Esophagus mucosa (tissue), 1 donor: ENCODE measurements at regions not wholly inside any gene's neighbourhood (a gene's known extent, or its start where the extent isn't known, plus 50 kb on each side); places are given as distances from the start of the nearest gene placed in this dataset.

ENCODE experiments used
- ATAC-seq: fragments of 200-7000 bp; cut with Tn5 transposase; one replicate; pipeline ENCODE4 v1.9.1; 2020
- donor health status: DM: yes; HTN: yes; CAD: no.

DNA sequence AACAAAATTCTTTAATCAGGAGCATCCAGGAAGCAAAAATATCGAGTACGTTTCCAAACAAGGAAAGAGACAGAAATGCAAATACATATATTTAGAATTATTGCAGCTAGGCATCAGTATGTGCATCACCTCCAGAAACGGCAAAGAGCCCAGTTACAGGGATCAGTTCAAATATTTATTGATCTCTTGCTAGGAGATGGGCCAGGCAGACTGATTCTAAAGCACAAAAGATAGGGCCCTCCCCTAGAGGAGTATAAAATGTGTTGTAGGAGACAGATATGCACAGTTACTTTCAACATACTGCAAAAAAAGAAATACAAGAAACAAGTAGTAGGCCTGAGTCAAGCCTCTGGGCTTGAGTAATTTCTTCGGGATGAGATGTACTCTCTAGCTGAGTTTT, 80.7 kb upstream of the NHSL1 start:
- ATAC-seq, result no peak

DNA sequence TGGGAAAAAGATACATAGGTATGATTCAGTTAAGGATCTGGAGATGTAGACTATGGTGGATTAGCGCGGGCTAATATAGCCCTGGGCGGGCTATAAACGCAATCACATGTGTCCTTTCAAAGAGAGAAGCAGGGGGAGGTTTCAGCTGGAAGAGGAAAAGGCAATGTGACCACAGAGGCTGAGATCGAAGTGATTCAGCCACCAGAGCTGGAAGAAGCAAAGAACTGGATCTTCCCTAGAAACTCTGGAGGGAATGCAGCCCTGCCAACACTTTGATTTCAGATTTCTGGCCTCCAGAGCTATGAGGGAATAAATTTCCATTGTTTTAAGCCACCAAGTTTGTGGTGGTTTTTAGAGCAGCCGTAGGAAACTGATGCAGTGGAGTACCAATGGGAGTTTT, 81.5 kb upstream of the NHSL1 start:
- no peak for ATAC-seq

DNA sequence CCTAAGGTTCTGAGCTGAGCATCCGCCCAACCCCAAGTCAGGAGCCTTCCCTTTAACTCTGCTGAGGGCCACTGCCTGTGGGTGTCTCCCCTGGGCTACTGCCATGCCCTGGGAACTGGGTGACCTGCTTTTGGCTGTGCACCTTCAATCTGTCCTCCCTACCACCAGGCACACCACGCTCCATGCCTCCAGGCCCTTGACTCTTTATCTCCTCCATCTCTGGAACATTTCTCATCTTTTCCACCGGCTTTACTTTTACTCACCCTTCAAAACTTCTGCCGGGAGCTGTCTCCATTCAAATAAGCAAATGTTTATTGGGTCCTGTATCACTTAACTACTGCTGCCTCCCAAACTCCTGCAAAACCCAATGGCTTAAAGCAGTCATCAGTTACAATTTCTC, 83.3 kb upstream of the NHSL1 start:
- ATAC-seq, result no peak

DNA sequence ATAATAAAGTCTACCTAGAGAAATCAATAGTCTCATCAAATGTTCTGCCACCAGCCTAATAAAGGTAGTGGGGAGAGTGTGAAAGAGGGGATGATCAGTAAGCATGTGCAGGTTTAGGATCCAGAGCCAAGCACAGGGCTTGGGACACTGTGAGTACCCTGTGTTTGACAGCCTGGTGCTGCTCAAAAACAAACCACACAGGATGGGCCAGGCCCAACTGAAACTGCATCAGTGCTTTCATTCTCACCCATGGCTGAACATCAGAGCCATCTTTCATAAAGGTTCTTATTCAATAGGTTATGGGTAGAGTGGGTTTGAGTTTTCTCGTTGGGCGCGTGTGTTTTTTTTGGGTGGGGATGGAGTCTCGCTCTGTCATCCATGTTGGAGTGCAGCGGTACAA, 87.3 kb upstream of the NHSL1 start:
- ATAC-seq, result no peak

DNA sequence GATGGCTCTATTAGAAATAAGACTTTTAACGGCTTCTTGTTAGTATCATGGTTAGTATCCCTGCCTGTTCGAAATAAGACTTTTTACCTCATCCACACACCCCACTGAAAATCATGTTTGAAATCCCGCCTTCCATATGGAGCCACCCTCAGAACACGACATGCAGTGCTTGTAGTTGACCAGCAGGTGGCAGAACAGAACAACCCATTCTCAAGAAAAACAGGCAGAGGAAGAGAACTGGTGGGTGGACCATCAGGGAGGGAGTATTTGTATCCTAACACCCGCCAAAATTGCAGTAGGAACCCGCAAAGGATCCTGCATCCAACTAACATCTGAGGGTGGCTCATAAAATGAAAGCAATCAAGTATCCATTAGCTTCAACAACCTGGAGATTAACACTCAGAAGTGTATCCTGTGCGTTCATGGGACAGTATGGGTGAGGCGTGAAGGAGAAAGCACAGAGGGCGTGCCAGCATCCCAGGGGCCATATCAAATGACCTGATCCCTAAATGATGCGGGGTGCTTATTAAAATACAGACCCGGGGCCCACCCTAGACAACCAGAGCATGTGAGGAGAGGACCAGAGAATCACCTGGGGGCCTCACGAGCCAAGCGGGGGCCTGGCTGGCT, 89.6 kb upstream of the NHSL1 start:
- peak; percentile 68 for ATAC-seq

DNA sequence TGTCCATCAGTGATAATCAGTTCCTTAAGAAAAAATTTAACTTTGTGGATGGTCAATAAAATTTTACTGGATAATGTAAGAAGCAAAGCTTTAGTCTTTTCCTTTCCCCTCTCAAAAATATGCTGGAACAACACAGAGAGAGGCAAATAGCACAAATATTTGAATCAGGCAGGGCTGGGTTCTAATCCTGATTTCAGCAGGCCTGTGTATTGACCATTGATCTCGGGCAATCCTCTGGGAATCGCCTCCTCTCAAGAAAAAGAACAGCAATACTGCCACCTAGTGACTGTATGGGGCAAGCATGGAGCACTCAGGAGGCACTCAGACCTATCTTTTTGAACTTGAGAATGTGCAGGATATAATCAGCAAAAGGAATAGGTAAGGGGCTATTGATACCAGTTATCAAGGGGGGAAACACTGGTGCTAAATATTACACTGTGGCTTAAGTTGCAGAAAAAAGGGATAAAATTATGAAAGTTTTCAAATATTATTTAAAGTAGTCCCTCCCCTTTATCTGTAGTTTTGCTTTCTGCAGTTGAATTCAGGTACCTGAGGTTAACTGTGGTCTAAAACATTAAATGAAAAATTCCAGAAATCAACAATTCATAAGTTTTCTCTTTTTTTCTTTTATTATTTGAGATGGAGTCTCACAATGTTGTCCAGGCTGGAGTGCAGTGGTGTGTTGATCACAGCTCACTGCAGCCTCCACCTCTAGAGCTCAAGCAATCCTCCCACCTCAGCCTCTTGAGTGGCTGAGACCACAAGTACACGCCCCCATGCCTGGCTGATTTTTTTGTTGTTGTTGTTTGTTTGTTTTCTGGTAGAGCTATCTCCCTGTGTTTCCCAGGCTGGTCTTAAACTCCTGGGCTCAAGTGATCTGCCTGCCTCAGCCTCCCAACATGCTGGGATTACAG, 91.8 kb upstream of the NHSL1 start:
- peak; percentile 31 for ATAC-seq

DNA sequence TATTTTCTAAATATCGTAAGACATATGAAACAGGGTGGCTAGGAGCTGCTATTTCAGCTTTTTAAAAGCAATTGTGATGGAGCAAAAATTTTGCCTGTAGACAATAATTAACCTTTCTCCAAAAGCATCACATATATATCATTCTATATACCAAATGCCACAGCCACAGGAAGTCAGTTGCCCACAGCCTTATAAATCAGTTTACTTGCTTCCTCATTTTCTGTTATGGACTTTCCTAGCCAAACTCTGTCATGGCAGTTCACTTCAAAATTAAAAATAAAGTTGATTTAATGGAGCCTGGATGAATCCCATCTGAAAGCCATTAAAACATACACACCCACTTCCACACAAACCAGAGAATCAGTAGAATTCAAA, 93.4 kb upstream of the NHSL1 start:
- ATAC-seq, result no peak

DNA sequence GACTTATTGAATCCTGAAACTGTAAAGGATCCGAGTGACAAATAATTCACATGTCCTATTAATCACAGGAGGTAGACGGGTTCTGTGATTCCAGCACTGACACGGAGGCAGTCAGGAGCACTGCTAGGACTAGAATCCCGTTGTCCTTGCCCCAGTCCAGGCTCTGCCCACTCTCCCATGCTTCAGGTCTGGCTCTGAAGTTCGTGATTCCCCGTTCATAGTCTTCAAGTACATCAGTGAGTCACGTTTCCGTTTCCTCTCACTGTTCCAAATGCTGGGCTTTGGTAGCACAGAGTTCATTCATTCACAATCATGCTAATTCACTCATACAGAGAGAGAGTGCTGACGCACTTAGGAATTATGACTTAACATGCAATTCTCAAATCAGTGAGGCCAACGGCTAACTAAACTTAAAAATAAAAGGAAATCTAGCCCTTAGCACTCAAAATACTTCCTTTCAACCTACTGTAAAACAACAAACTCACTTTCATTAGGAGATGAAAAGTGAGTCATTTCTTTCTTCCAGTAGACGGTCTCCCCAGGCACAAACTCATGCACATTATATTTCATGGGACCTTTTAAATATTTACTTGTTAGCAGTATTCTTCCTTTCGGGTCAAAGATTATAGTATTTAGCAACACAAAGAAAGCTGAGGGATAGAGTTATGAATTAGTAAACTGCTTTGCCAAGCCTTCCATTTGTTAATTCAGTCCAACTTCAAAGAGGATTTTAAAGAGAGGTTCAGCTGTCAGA, 94.0 kb upstream of the NHSL1 start:
- peak; percentile 90 for ATAC-seq

DNA sequence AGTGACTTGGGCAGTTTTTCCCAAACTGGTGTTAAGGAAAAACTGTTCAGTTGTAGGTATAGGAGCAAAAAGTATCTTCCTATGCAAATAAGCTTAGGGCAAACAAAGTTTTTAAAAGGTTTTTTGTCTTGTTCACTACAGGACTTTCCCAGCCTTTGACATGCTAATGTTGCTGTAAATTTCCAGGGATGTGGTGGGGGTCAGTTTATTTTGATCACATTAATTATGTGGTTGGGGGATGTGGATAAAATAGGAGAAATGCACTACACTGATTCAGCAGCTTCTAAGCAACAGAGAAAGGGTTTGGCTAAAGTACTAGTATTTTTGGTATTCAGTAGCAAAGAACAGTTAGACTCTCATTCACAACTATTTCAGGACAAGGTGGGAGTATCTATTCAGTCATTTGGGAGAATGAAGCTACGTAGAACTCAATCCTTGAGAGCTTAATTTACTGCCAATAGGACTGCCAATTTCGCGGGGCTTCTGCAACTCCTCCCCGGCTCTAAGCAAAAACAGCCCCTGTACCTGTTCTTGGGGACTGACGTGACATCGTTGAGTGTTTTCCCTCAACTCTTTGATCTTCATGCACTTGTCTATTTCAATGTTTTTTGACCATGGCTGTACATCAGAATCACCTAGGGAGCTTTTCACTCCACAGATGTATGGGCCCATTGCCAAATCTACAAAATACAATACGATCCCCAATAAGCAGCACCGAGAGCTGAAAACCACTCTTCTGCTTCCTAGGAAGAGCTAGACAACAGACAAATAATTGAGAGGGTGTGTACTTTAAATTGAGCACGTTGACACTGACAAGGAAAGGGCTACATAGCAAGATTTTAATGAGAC, 94.8 kb upstream of the NHSL1 start:
- ATAC-seq, result no peak

DNA sequence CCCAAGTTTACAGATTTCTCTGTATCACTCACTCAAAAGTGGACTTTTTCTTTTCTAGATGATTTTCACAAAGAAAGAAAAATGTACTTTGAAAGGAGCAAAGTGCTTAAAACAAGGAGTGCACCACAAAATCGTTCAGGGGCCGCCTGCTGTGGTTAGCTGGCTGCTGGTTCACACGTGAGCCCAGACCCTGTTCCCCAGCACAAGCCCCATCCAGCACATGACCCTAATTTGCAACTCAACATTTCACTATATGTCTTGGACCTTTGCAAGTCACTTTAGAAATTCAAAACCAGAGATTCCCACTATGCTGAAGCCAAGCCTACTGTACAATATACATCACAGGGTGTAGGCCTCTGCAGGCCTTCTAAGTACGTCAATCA, 95.5 kb upstream of the NHSL1 start:
- ATAC-seq, result no peak

DNA sequence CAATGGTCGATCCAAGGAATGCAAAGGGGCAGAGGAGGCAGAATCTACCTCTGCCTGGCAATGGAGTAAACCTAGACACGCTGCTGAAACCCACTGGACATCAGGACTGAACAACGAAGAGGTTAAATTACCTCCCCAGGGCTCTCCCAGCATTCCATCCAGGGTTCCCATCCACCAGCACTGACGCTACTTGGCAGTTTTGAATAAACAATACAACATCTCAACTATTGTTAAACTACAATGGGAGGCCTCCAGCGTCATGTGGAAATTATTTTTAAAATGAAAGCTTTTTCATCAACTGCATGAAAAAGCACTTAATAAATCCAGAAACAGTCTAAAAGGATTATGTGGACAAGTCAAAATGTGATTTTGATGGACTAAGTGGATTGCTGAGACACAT, 96.8 kb upstream of the NHSL1 start:
- ATAC-seq, result no peak

DNA sequence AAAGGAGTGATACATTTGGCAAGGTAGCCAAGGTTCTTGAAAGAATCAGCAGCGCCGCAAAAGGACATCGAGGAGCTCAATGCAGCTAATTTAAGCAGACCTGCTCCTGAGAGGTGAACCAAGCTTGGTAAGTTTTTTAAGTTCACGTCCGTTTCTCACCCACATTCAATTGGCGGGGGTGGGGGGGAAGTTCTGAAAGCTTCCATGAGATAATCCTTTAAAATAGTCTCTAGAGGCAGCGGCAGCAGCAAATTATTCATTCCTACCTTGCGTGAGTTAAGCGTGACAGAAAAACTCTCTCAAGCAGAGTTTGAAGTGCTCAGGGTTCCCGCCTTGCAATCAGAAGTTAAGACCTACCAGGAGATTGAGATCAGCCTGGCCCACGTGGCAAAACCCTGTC, 97.3 kb upstream of the NHSL1 start:
- ATAC-seq, result no peak

DNA sequence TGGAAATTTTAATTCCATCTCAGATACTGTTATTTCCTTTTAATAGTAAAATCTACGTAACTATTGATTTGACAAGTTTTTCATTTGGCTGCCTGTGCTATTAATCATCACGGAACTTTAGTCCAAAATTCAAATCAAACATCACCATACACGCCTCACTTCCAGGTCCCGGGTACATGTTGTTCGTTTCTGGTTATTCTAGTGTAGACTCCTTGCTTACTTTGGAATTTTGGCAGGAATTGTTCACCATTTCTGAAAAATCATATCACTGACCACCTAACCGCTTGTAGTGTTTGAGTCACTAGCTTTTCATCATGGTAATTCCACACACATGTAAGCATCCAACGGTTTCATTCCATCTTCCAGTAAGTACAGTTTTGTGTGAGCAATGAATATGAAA, 98.0 kb upstream of the NHSL1 start:
- ATAC-seq, result no peak

DNA sequence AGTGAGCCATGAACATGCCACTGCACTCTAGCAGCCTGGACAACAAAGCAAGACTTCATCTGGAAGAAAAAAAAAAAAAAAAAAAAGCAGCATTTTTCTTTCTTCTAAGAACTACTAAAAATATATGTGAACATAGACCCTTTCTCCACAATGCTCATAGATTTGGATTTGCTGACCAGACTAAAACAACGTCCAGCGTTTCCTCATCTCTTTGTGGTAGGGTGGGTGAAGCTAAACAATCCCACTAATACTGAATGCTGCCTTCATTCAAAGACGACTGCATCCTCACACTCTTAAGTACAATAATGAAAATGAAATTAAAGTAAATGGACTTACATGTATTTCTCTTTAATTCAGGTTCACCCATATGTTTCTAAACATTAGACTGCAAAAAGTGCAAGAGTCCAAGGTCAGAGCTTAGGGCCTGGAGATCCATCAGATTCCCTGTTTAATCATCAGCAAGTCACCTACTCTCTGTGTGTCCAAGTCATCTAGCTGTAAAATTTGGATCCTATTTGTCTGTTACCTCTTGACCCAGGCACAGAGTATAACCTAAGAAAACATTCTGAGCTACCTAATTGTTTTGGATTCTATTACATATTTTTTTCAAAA, 99.4 kb upstream of the NHSL1 start:
- no peak for ATAC-seq

DNA sequence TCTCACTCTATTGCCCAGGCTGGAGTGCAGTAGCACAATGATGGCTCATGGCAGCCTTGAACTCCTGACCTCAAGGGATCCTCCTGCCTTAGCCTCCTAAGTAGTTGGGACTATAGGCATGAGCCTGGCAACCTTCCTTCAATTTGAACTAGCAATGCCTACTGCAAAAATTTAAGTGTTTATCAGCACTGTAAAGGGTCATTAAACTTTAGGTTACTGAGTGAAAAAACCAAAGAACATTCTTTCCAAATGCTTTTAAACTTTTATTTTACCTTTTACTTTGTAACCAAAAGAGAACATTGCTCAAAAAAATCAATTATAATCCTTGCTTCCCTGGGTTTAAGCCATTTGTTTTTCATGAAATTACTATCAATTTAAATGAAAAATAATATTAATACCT, 101.0 kb upstream of the NHSL1 start:
- ATAC-seq, result no peak

DNA sequence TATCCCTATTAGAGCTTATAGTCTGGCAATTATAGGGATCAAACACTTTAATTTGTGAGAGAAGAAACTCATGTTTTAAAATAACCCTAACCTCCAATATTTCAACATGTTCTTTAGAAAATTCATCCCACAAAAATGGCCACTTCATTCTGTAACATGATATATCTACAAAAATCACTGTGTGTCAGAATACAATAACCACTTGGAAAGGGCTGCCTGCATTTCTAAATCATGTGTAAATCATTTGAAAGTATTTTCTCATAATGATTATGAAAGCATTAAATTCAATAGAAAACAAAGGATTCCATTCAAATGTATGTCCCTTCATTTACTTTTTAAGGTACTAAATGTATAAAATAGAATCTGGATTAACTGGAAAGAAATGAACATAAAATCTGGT, 101.4 kb upstream of the NHSL1 start:
- no peak for ATAC-seq

DNA sequence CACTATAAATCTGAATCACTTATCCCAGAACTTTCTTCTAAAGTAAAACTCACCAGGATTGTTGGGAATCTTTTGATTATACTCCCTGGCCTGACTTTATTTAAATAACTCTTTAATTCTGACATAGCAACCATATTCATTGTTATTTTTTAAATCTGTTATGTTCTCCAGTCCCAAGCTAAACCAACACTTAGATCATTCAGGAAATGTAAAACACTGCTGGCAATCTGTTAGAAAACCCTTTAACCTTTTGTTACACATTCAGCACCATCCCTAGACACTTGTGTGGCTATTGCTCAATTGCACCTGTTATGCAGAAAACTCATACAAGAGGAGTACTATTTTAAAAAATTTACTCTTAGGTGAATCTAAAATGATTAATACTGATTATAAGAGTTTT, 101.8 kb upstream of the NHSL1 start:
- no peak for ATAC-seq

DNA sequence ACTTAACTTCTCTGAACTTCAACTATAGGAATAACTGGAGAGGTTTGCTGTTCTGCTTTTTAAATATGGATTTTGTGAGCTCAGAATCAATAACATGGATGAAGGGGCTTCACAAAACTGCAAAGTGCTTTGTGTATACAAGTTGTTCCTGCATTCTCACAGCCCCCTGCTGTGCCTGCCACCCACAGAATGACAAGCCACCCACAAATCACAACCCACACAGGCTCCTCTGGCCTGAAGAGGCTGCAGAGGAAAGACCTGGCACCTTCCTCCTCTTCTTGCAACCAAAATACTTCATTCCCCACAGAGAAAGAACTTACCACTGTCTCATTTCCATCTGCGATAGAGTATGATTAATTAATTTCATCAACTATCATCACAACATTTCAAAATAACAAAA, 106.7 kb upstream of the NHSL1 start:
- no peak for ATAC-seq

DNA sequence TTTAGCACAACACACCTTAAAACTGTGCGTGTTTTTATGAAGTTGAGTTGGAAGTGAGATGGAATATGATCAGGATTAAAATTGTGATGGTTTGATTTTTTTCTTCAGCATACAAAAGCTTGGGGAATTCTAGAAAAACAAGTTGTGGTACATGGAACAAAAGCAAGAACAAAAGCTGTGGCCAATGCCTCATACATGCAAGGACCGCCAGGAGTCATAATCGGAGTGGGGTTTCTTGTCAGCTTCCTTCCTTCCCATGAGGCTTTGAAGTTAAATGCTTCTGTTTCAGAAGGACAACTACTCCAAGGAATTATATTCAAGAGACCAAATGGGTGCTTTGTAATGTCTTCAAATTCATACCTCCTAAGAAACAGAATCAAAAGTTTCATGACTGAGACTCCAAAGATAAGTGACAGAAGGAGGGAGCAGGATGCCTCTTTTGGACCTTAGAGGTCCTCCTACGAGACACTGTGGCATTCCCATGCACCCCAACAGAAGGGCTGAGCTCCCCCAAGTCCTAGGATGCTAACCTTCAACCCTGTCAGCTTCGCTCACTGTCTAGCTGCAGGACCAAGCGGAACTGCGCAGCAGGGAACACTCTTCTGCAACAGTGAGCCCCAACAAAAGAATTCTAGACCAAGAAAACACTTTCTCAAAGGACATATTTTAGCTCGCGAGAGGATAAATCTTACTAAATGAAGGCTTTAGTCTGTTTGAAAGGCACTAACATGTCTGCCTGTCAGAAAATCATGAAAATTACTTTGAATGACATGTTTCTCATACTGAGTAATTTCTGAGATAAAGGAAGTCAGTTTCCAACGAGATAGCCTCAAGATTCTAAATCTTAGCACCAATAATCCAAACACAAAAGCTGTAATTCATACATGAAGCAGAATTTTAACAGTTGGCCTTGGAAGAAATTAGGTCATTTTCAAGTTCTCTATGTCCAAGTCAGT, 108.5 kb upstream of the NHSL1 start:
- ATAC-seq, result no peak

DNA sequence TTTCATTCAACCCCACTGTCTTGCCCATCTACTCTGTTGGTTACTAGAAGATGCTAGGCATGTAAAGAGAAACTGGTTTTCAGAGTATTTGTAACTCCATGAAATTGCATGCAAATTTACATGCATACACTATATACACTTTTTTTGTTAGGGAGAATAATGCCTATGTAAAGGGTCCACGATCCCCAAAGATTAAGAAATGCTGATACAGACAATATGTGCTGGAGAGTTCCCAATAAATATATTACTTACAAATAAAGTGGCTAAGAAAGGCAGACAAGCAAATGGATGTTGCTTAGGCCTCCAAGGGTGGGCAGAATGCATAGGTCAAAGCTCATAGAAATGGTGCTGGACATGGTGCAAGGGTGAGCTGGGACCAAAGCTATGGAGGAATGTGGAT, 109.6 kb upstream of the NHSL1 start:
- no peak for ATAC-seq

DNA sequence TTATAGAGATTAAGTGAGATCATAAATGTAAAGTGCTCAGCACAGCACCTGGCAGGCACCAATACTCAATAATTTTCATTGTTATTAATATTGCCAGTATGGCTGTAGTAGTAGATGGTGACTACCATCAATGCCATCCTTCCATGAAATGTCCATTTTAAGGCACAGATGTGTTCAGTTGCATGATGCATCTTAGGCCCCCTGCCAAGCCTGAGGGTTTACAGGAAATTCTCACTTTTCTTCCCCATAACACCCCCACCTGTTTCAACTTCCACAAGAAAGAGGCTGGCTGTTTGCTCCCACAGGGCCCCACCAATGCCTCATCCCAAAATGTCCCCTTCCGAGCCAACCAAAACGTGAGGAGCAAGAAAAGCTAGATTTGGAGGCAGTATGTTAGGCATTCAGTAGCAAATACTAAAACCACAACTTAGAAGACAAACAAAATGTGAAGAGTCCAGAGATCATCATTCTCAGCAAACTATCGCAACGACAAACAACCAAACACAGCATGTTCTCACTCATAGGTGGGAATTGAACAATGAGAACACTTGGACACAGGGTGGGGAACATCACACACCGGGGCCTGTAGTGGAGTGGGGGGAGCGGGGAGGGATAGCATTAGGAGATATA, 110.6 kb upstream of the NHSL1 start:
- no peak for ATAC-seq
